ENCODE measurements at regions not wholly inside any gene's neighbourhood (a gene's known extent, or its start where the extent isn't known, plus 50 kb on each side); places are given as distances from the start of the nearest gene placed in this dataset.
"Not testable (repeated sequence)": the region's sequence is repeated elsewhere in the genome, so short reads cannot be mapped to it uniquely, and the experiment has no call there.

- no peak for DNase-seq (ENCODE audit: low spot score)
- no peak for TF ChIP-seq CTCF (IDR thresholded peaks at IDR 0.05; ENCODE audit: extremely low read depth, insufficient read depth, missing control alignments)
- in situ Hi-C loops (cut with MboI; ENCODE audit: low pct_unique_long_range_greater_than_20kb, low sequenced_read_pairs, unreplicated experiment), result no loop called here
Observed at GRCh38 chr4:188444500-188444899, 305.3 kb downstream of the TRIML1 start.

- in situ Hi-C loops (cut with MboI; ENCODE audit: low pct_unique_long_range_greater_than_20kb, low sequenced_read_pairs, unreplicated experiment); DNase-seq (ENCODE audit: low spot score): not testable (repeated sequence)
Observed at GRCh38 chr4:188448996-188449395, 309.8 kb downstream of the TRIML1 start.

- DNase-seq (ENCODE audit: low spot score), result no peak
- TF ChIP-seq CTCF (IDR thresholded peaks at IDR 0.05; ENCODE audit: extremely low read depth, insufficient read depth, missing control alignments), result no peak
- in situ Hi-C loops (cut with MboI; ENCODE audit: low pct_unique_long_range_greater_than_20kb, low sequenced_read_pairs, unreplicated experiment), result no loop called here
Observed at GRCh38 chr4:188450571-188450970, 311.3 kb downstream of the TRIML1 start.

- TF ChIP-seq CTCF (IDR thresholded peaks at IDR 0.05; ENCODE audit: extremely low read depth, insufficient read depth, missing control alignments), result no peak
- in situ Hi-C loops (cut with MboI; ENCODE audit: low pct_unique_long_range_greater_than_20kb, low sequenced_read_pairs, unreplicated experiment), result no loop called here
- no peak for DNase-seq (ENCODE audit: low spot score)
Observed at GRCh38 chr4:188452097-188452496, 312.9 kb downstream of the TRIML1 start.

- in situ Hi-C loops (cut with MboI; ENCODE audit: low pct_unique_long_range_greater_than_20kb, low sequenced_read_pairs, unreplicated experiment), result no loop called here
- no peak for DNase-seq (ENCODE audit: low spot score)
- no peak for TF ChIP-seq CTCF (IDR thresholded peaks at IDR 0.05; ENCODE audit: extremely low read depth, insufficient read depth, missing control alignments)
Observed at GRCh38 chr4:188454575-188454974, 315.3 kb downstream of the TRIML1 start.

- no peak for DNase-seq (ENCODE audit: low spot score)
- in situ Hi-C loops (cut with MboI; ENCODE audit: low pct_unique_long_range_greater_than_20kb, low sequenced_read_pairs, unreplicated experiment), result no loop called here
- TF ChIP-seq CTCF (IDR thresholded peaks at IDR 0.05; ENCODE audit: extremely low read depth, insufficient read depth, missing control alignments), result no peak
Observed at GRCh38 chr4:188455062-188455752, 316.0 kb downstream of the TRIML1 start.

GRCh38 chr4:188459381-188459780, 320.1 kb downstream of the TRIML1 start:
- in situ Hi-C loops (cut with MboI; ENCODE audit: low pct_unique_long_range_greater_than_20kb, low sequenced_read_pairs, unreplicated experiment), result no loop called here
- DNase-seq (ENCODE audit: low spot score), result no peak
- TF ChIP-seq CTCF (IDR thresholded peaks at IDR 0.05; ENCODE audit: extremely low read depth, insufficient read depth, missing control alignments), result no peak
